Esophagus muscularis mucosa (tissue), 4 donors: ENCODE measurements at regions not wholly inside any gene's neighbourhood (a gene's known extent, or its start where the extent isn't known, plus 50 kb on each side); places are given as distances from the start of the nearest gene placed in this dataset.

Experiments
- DNase-seq: peaks from one replicate; pipeline ENCODE4 v3.0.0-alpha.2; 2017; ENCODE audit errors: extremely low spot score
- H3K27ac ChIP-seq, 4 donors: fragments of 200-600 bp; sonication (generic); replicated peaks in 1 of 4; 1 replicate in 3 of 4; 2 replicates in 1 of 4; pipeline ENCODE4 v1.5.1; 2016 to 2019; ENCODE audit warnings: mild to moderate bottlenecking in 1 of 4
- H3K27me3 ChIP-seq, 4 donors: fragments of 200-600 bp; sonication (generic); one replicate each; pipeline versions ENCODE4 v1.5.1 to v1.6.0; 2016 to 2019
- H3K36me3 ChIP-seq, 4 donors: fragments of 200-600 bp; sonication (generic); one replicate each; pipeline ENCODE4 v1.5.1; 2016 to 2019
- H3K4me1 ChIP-seq, 4 donors: fragments of 200-600 bp; sonication (generic); one replicate each; pipeline ENCODE4 v1.5.1; 2016 to 2019
- H3K4me3 ChIP-seq, 4 donors: fragments of 200-600 bp; sonication (generic); 1 replicate in 2 of 4; 2 replicates in 2 of 4; pipeline ENCODE4 v1.5.1; 2016 to 2019; ENCODE audit warnings: mild to moderate bottlenecking in 4 of 4, moderate library complexity in 1 of 4
- H3K9me3 ChIP-seq, 4 donors: fragments of 200-600 bp; sonication (generic); 1 replicate in 3 of 4; 2 replicates in 1 of 4; pipeline ENCODE4 v1.5.1; 2016 to 2019
- CTCF ChIP-seq, 3 experiments: fragments of 200-600 bp in 2 of 3; fragments of 450-650 bp in 1 of 3; sonication (generic) in 2 of 3; IDR thresholded peaks; one replicate each; pipeline ENCODE4 v1.5.1; 2017 to 2019; ENCODE audit warnings: antibody characterized with exemption in 3 of 3, mild to moderate bottlenecking in 2 of 3, moderate library complexity in 1 of 3
- EP300 ChIP-seq: sonication (generic); formaldehyde crosslinking; IDR thresholded peaks from one replicate; pipeline ENCODE4 v1.6.1; 2017; ENCODE audit warnings: antibody characterized with exemption
- POLR2A ChIP-seq: fragments of 450-650 bp; IDR thresholded peaks from one replicate; pipeline ENCODE4 v1.6.1; 2017; ENCODE audit warnings: antibody characterized with exemption, moderate library complexity, mild to moderate bottlenecking, low read depth
- POLR2AphosphoS5 ChIP-seq, 2 donors: sonication (generic); formaldehyde crosslinking; IDR thresholded peaks; one replicate each; pipeline ENCODE4 v1.6.1; 2017; ENCODE audit warnings: antibody characterized with exemption in 2 of 2
- WGBS: methylation state at CpG from one replicate; pipeline ENCODE4 v1.1.5; 2018; 5-methylcytosine and 5-hydroxymethylcytosine counted together
- intact Hi-C: fragments of 100-400 bp; cut with DNase I; formaldehyde crosslinking; loops from one replicate; pipeline ENCODE4 v1.15.1; 2023

- Histone ChIP-seq H3K4me3 (no peak overlapping the region), H3K9me3 (no peaks in the 10 kb centered on the region), H3K4me1 (peaks cover 0 to 12% (median 0%) of the 10 kb centered on the region in 4 donors), H3K27me3 (no peaks in the 10 kb centered on the region), H3K27ac (no peak overlapping the region), H3K36me3 (no peaks in the 10 kb centered on the region)
- TF ChIP-seq POLR2A (no peak), POLR2AphosphoS5 (IDR thresholded peaks at IDR 0.05) (no peak), EP300 (no peak), CTCF (IDR thresholded peaks at IDR 0.05) (no peak)
- no peak for DNase-seq
- 93% methylated on average over 11 of the region's 11 CpGs for WGBS
- intact Hi-C loops = no loop called here
Observed at GRCh38 chr4:78689700-78690323, 86.3 kb upstream of the BMP2K start.

- WGBS = 96% methylated on average over 2 of the region's 2 CpGs
- H3K4me1 ChIP-seq = peaks cover 0 to 12% (median 0%) of the 10 kb centered on the region in 4 donors
- no peaks in the 10 kb centered on the region for H3K27me3 ChIP-seq
- H3K36me3 ChIP-seq = no peaks in the 10 kb centered on the region
- H3K4me3 ChIP-seq = no peak overlapping the region
- DNase-seq = no peak
- TF ChIP-seq POLR2A (no peak), POLR2AphosphoS5 (IDR thresholded peaks at IDR 0.05) (no peak), EP300 (no peak), CTCF (IDR thresholded peaks at IDR 0.05) (no peak)
- H3K9me3 ChIP-seq = no peaks in the 10 kb centered on the region
- intact Hi-C loops = no loop called here
- no peak overlapping the region for H3K27ac ChIP-seq
Observed at GRCh38 chr4:78691334-78691754, 84.8 kb upstream of the BMP2K start.

GRCh38 chr4:78691971-78692821, 84.0 kb upstream of the BMP2K start:
- H3K36me3 ChIP-seq = no peaks in the 10 kb centered on the region
- WGBS = 61% methylated on average over 4 of the region's 4 CpGs
- no peak overlapping the region for H3K4me3 ChIP-seq
- no peak for DNase-seq
- intact Hi-C loops = no loop called here
- no peak overlapping the region for H3K27ac ChIP-seq
- H3K9me3 ChIP-seq = no peaks in the 10 kb centered on the region
- no peaks in the 10 kb centered on the region for H3K27me3 ChIP-seq
- peaks cover 0 to 12% (median 0%) of the 10 kb centered on the region in 4 donors for H3K4me1 ChIP-seq
- TF ChIP-seq POLR2AphosphoS5 (IDR thresholded peaks at IDR 0.05) (no peak), POLR2A (no peak), EP300 (no peak), CTCF (IDR thresholded peaks at IDR 0.05) (no peak)

- no peaks in the 10 kb centered on the region for H3K9me3 ChIP-seq
- 90% methylated on average over 4 of the region's 4 CpGs for WGBS
- no peaks in the 10 kb centered on the region for H3K27me3 ChIP-seq
- DNase-seq = no peak
- H3K4me1 ChIP-seq = peaks cover 0 to 12% (median 0%) of the 10 kb centered on the region in 4 donors
- intact Hi-C loops = no loop called here
- TF ChIP-seq POLR2A (no peak), CTCF (IDR thresholded peaks at IDR 0.05) (no peak), POLR2AphosphoS5 (IDR thresholded peaks at IDR 0.05) (no peak), EP300 (no peak)
- H3K36me3 ChIP-seq = no peaks in the 10 kb centered on the region
- H3K27ac ChIP-seq = no peak overlapping the region
- H3K4me3 ChIP-seq = no peak overlapping the region
Observed at GRCh38 chr4:78692822-78693170, 83.4 kb upstream of the BMP2K start.
